Osteoblast (primary cell): ENCODE measurements at regions not wholly inside any gene's neighbourhood (a gene's known extent, or its start where the extent isn't known, plus 50 kb on each side); places are given as distances from the start of the nearest gene placed in this dataset.

Experiments
- DNase-seq: peaks from one replicate; pipeline ENCODE4 v3.0.0; 2011; ENCODE audit warnings: low spot score, mixed read lengths; ENCODE audit not compliant: insufficient read length; ENCODE audit errors: missing footprints
- H2AFZ ChIP-seq: 2 replicates; pipeline ENCODE4 v1.6.0; 2011; ENCODE audit warnings: mild to moderate bottlenecking, low read length
- H3K27ac ChIP-seq: 2 replicates; pipeline ENCODE4 v1.5.1; 2011; ENCODE audit warnings: mild to moderate bottlenecking, low read depth, low read length, moderate library complexity
- H3K27me3 ChIP-seq: 2 replicates; pipeline ENCODE4 v1.6.0; 2012; ENCODE audit warnings: mild to moderate bottlenecking, control low read depth, inconsistent platforms, low read length, moderate library complexity; ENCODE audit not compliant: insufficient read depth
- H3K36me3 ChIP-seq: 2 replicates; pipeline ENCODE4 v1.5.1; 2011; ENCODE audit warnings: mild to moderate bottlenecking, low read length, control low read depth, moderate library complexity; ENCODE audit not compliant: insufficient read depth
- H3K4me1 ChIP-seq: 2 replicates; pipeline ENCODE4 v1.5.1; 2011; ENCODE audit warnings: mild to moderate bottlenecking, low read length, control low read depth, moderate library complexity; ENCODE audit not compliant: insufficient read depth
- H3K4me2 ChIP-seq: 2 replicates; pipeline ENCODE4 v1.6.0; 2011; ENCODE audit warnings: mild to moderate bottlenecking, low read length; ENCODE audit not compliant: insufficient read depth
- H3K4me3 ChIP-seq: fragments of 200-600 bp; sonication (generic); 3 replicates; pipeline ENCODE4 v1.5.1; 2012; ENCODE audit warnings: mild to moderate bottlenecking, low read length, inconsistent platforms; ENCODE audit not compliant: insufficient read depth
- H3K79me2 ChIP-seq: 2 replicates; pipeline ENCODE4 v1.6.0; 2012; ENCODE audit warnings: mild to moderate bottlenecking, low read length, control low read depth, inconsistent platforms; ENCODE audit not compliant: insufficient read depth
- H3K9me3 ChIP-seq: 2 replicates; pipeline ENCODE4 v1.5.1; 2011; ENCODE audit warnings: low read depth, low read length, control low read depth
- H4K20me1 ChIP-seq: 2 replicates; pipeline ENCODE4 v1.6.0; 2012; ENCODE audit warnings: mild to moderate bottlenecking, low read length, control low read depth; ENCODE audit not compliant: insufficient read depth
- TF ChIP-seq, protein P1 (sequence below): IDR thresholded peaks from 2 replicates; pipeline ENCODE4 v1.5.1; 2011; ENCODE audit warnings: mild to moderate bottlenecking, low read depth, low read length, moderate library complexity; ENCODE audit errors: extremely low read depth

DNA sequence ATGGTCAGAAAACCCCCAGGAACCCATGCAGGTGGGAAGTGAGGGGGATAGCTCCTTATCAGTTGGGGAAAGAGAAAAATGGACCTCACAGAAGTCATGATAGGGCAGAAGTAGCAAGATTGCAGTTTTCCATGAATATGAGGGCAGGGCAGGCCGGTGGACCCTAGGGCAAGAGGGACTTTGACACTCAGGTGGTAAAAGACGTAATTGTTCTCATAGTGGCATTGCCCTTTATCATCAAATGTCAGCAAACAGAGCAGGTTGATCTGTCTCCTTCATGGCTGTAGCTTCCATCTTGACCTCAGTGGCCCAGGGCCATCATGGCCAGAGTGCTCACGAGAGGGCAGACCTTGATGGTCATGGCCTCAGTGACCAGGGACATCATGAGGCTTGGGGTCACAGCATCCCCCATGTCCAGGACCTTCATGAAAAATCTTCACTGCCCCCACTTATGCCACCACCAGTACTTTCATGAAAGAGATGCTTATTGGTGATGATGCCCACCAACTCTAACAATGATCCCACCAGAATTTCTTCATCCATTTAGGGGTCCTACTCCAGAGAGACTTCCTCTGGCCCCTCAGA is 127.1 kb downstream of the SNX19 start:
- H3K79me2 ChIP-seq: no peaks in the 10 kb centered on the region
- no peak overlapping the region for H3K4me3 ChIP-seq
- DNase-seq: no peak
- H3K9me3 ChIP-seq: peaks cover 8% of the 10 kb centered on the region
- TF ChIP-seq, protein P1, sequence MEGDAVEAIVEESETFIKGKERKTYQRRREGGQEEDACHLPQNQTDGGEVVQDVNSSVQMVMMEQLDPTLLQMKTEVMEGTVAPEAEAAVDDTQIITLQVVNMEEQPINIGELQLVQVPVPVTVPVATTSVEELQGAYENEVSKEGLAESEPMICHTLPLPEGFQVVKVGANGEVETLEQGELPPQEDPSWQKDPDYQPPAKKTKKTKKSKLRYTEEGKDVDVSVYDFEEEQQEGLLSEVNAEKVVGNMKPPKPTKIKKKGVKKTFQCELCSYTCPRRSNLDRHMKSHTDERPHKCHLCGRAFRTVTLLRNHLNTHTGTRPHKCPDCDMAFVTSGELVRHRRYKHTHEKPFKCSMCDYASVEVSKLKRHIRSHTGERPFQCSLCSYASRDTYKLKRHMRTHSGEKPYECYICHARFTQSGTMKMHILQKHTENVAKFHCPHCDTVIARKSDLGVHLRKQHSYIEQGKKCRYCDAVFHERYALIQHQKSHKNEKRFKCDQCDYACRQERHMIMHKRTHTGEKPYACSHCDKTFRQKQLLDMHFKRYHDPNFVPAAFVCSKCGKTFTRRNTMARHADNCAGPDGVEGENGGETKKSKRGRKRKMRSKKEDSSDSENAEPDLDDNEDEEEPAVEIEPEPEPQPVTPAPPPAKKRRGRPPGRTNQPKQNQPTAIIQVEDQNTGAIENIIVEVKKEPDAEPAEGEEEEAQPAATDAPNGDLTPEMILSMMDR: no peak
- H3K4me2 ChIP-seq: no peak overlapping the region
- no peak overlapping the region for H2AFZ ChIP-seq
- H3K27ac ChIP-seq: no peak overlapping the region
- H4K20me1 ChIP-seq: no peaks in the 10 kb centered on the region
- H3K36me3 ChIP-seq: no peaks in the 10 kb centered on the region
- peaks cover 18% of the 10 kb centered on the region for H3K4me1 ChIP-seq
- H3K27me3 ChIP-seq: peaks cover 8% of the 10 kb centered on the region

DNA sequence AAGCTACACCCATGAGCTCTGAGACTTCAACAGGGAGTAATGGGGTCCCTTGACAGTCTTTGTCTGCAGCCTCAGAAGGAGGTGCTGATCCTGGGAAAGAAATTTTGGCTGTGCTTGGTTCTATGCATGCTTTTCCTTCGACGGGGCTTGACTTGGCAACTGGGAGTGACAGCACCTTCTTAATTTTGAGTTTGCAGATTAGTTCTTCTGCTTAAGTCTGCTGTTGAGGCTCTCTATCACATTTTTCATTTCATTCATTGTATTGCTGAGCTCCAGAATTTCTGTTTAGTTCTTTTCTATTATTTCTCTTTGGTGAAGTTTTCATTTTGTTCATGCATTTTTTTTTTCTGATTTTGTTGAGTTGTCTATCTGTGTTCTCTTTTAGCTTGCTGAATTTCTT is 125.6 kb downstream of the SNX19 start:
- H4K20me1 ChIP-seq: no peaks in the 10 kb centered on the region
- H3K36me3 ChIP-seq: no peaks in the 10 kb centered on the region
- peaks cover 8% of the 10 kb centered on the region for H3K9me3 ChIP-seq
- H2AFZ ChIP-seq: no peak overlapping the region
- H3K4me3 ChIP-seq: no peak overlapping the region
- TF ChIP-seq, protein P1: no peak
- no peak for DNase-seq
- no peak overlapping the region for H3K27ac ChIP-seq
- H3K79me2 ChIP-seq: no peaks in the 10 kb centered on the region
- peaks cover 16% of the 10 kb centered on the region for H3K4me1 ChIP-seq
- H3K27me3 ChIP-seq: peaks cover 8% of the 10 kb centered on the region
- H3K4me2 ChIP-seq: no peak overlapping the region

DNA sequence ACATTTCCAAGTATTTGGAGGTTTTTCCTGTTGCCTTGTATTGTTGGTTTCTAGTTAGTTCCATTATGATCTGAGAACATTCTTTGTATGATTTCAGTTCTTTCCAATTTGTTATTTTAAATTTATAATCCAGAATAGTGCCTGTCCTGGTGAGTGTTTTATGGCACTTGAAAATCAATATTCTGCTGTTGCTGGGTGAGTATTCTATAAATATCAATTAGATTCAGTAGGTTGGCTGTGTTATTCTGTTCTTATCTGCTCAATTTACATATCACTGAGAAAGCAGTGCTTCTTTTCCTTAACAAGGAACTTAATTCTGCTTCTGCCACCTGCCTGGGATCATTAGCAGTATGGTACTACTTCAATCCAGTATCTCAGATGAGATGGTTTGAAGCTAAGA is 123.5 kb downstream of the SNX19 start:
- H3K27ac ChIP-seq: no peak overlapping the region
- H3K4me1 ChIP-seq: peaks cover 3% of the 10 kb centered on the region
- no peak for DNase-seq
- no peaks in the 10 kb centered on the region for H3K36me3 ChIP-seq
- no peak overlapping the region for H2AFZ ChIP-seq
- H3K4me2 ChIP-seq: no peak overlapping the region
- H3K27me3 ChIP-seq: peaks cover 8% of the 10 kb centered on the region
- TF ChIP-seq, protein P1: no peak
- no peaks in the 10 kb centered on the region for H3K79me2 ChIP-seq
- H3K9me3 ChIP-seq: peaks cover 8% of the 10 kb centered on the region
- H3K4me3 ChIP-seq: no peak overlapping the region
- no peaks in the 10 kb centered on the region for H4K20me1 ChIP-seq

DNA sequence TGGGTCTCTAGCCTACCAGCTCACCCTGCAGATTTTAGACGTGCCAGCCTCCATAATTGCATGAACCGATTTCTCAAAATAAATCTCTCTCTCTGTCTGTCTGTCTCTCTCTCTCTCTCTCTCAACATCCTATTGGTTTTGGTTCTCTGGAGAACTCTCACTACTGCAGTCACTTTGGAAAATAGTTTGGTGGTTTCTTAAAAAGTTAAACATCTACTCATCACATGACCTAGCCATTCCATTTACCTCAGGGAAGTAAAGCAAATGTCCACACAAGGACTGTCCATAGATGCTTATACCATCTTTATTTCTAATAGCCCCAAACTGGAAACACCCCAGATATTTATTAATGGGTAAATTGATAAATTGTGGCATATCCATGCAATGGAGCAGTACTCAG is 119.5 kb downstream of the SNX19 start:
- H2AFZ ChIP-seq: no peak overlapping the region
- H3K4me2 ChIP-seq: no peak overlapping the region
- no peak overlapping the region for H3K27ac ChIP-seq
- peaks cover 22% of the 10 kb centered on the region for H3K4me1 ChIP-seq
- H4K20me1 ChIP-seq: no peaks in the 10 kb centered on the region
- no peaks in the 10 kb centered on the region for H3K79me2 ChIP-seq
- H3K9me3 ChIP-seq: no peaks in the 10 kb centered on the region
- DNase-seq: no peak
- H3K36me3 ChIP-seq: no peaks in the 10 kb centered on the region
- no peak overlapping the region for H3K4me3 ChIP-seq
- TF ChIP-seq, protein P1: no peak
- no peaks in the 10 kb centered on the region for H3K27me3 ChIP-seq
